ENCODE measurements at regions not wholly inside any gene's neighbourhood (a gene's known extent, or its start where the extent isn't known, plus 50 kb on each side); places are given as distances from the start of the nearest gene placed in this dataset.

DNA sequence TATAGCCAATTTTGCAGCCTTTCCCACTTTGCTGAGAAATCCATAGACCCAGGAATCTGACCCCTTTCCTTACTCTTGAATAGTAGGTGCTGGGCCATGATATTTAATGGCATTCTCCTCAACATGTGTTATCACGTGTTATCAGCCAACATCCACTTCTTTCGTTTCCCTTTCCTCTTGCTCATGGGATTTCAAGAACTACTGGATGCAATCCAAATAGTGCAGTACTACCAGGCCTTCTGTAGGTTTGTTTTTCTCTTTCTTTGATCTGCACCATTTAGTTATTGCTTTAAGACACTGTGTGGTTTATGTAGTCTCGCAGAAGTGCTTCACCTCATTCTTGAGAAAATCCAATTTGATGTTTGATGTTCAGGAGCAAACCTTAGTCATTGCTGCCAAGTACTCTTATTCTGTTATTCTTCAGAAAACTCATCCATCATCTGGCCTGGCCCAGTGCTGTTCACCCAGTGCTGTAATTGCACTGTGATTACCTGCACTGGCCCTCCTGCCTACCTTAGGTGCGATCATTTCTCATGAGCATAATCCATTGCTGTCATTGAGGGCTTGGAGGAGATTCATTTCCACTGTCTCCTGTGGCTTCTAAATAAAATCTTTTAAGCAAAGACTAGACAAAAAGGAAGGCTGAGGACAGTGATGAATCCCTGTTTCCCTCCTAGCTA, 315.3 kb downstream of the BMPER start:
- no peak for TF ChIP-seq RAD21 (IDR thresholded peaks at IDR 0.05; ENCODE audit: low read depth)
- TF ChIP-seq CREB1 (IDR thresholded peaks at IDR 0.05; ENCODE audit: low read depth): no peak
- no peak for TF ChIP-seq EGR1 (IDR thresholded peaks at IDR 0.05)
